H1 (cell line): ENCODE measurements at regions not wholly inside any gene's neighbourhood (a gene's known extent, or its start where the extent isn't known, plus 50 kb on each side); places are given as distances from the start of the nearest gene placed in this dataset.

Experiments
- CTCF ChIA-PET: fragments of 300-600 bp; sonication (Branson Sonifier 250); formaldehyde crosslinking; loops from one replicate; lab custom pipeline; 2021; ENCODE audit not compliant: partially characterized antibody; lab: Charles Lee
- POLR2A ChIA-PET: fragments of 300-600 bp; sonication (Branson Sonifier 250); formaldehyde crosslinking; loops from one replicate; lab custom pipeline; 2021; ENCODE audit warnings: inconsistent platforms; ENCODE audit not compliant: partially characterized antibody; lab: Charles Lee
- DNase-seq, 2 experiments: peaks; one replicate each; pipeline versions ENCODE4 v3.0.0 to v3.0.0-alpha.2; 2010 to 2022; ENCODE audit warnings: low spot score in 2 of 2, low read depth in 1 of 2, mixed read lengths in 1 of 2
- FAIRE-seq: peaks from 2 replicates; lab custom pipeline; 2011; peaks lifted over from hg19 to GRCh38; lab: Jason Lieb, UNC
- H2AFZ ChIP-seq: 2 replicates; pipeline ENCODE4 v1.8.1; 2012; ENCODE audit warnings: low read length, inconsistent platforms
- H2AK5ac ChIP-seq: 2 replicates; pipeline ENCODE4 v1.6.1; 2013; ENCODE audit warnings: low read depth, low read length
- H2BK120ac ChIP-seq: replicated peaks from 2 replicates; pipeline ENCODE3; 2013; ENCODE audit warnings: low read depth, low read length, inconsistent platforms
- H2BK12ac ChIP-seq: 2 replicates; pipeline ENCODE4 v1.6.1; 2013; ENCODE audit warnings: low read depth, low read length
- H2BK15ac ChIP-seq: 2 replicates; pipeline ENCODE4 v1.6.1; 2013; ENCODE audit warnings: low read length
- H2BK20ac ChIP-seq: 2 replicates; pipeline ENCODE4 v1.6.1; 2013; ENCODE audit warnings: low read length
- H2BK5ac ChIP-seq: 2 replicates; pipeline ENCODE4 v1.6.1; 2013; ENCODE audit warnings: low read depth, low read length
- H3K14ac ChIP-seq: 2 replicates; pipeline ENCODE4 v1.6.1; 2013; ENCODE audit warnings: inconsistent platforms; ENCODE audit not compliant: insufficient read length
- H3K18ac ChIP-seq: 2 replicates; pipeline ENCODE4 v1.6.1; 2013; ENCODE audit warnings: low read length; ENCODE audit errors: extremely low read depth
- H3K23ac ChIP-seq: 2 replicates; pipeline ENCODE4 v1.6.1; 2013; ENCODE audit warnings: inconsistent platforms; ENCODE audit not compliant: insufficient read length
- H3K23me2 ChIP-seq: 2 replicates; pipeline ENCODE4 v1.6.1; 2013; ENCODE audit warnings: low read depth, low read length
- H3K27ac ChIP-seq: 2 replicates; pipeline ENCODE4 v1.6.1; 2011; ENCODE audit warnings: low read depth, low read length, inconsistent platforms
- H3K27me3 ChIP-seq, 4 experiments: replicated peaks in 1 of 4; 1 replicate in 1 of 4; 2 replicates in 3 of 4; pipeline versions ENCODE4 v1.6.1 to v1.8.1; 2011 to 2013; ENCODE audit warnings: low read length in 3 of 4, mild to moderate bottlenecking in 3 of 4, inconsistent platforms in 2 of 4, mixed read lengths in 2 of 4, moderate library complexity in 1 of 4; ENCODE audit not compliant: control insufficient read depth in 3 of 4, insufficient read depth in 3 of 4; ENCODE audit errors: extremely low read depth in 1 of 4
- H3K36me3 ChIP-seq, 4 experiments: 2 replicates each; pipeline versions ENCODE4 v1.6.1 to v1.8.1; 2011 to 2013; ENCODE audit warnings: mild to moderate bottlenecking in 4 of 4, low read length in 3 of 4, moderate library complexity in 2 of 4, control low read depth in 1 of 4, inconsistent platforms in 1 of 4; ENCODE audit not compliant: insufficient read depth in 4 of 4, control insufficient read depth in 2 of 4
- H3K4ac ChIP-seq: replicated peaks from 2 replicates; pipeline ENCODE3; 2013; ENCODE audit warnings: low read length, low read depth, mixed read lengths, inconsistent platforms; ENCODE audit not compliant: insufficient read length
- H3K4me1 ChIP-seq, 4 experiments: replicated peaks in 1 of 4; 1 replicate in 1 of 4; 2 replicates in 3 of 4; pipeline versions ENCODE4 v1.6.1 to v1.8.1; 2011 to 2013; ENCODE audit warnings: low read length in 3 of 4, inconsistent platforms in 2 of 4, mixed read lengths in 1 of 4; ENCODE audit not compliant: insufficient read depth in 4 of 4, control insufficient read depth in 3 of 4
- H3K4me2 ChIP-seq, 2 experiments: 2 replicates each; pipeline versions ENCODE4 v1.6.1 to v1.8.1; 2011 to 2013; ENCODE audit warnings: low read depth in 2 of 2, low read length in 2 of 2, control low read depth in 1 of 2, inconsistent platforms in 1 of 2, mild to moderate bottlenecking in 1 of 2; ENCODE audit not compliant: insufficient read depth in 1 of 2
- H3K4me3 ChIP-seq, 4 experiments: fragments of 200-600, 300-600 bp in 1 of 4; sonication (generic), shearing (Covaris generic), sonication (Bioruptor Twin) in 1 of 4; 2 replicates each; pipeline versions ENCODE4 v1.5.1 to v1.8.1; 2011 to 2016; ENCODE audit warnings: low read length in 4 of 4, low read depth in 3 of 4, control low read depth in 2 of 4, inconsistent platforms in 2 of 4, mild to moderate bottlenecking in 2 of 4, mixed read lengths in 1 of 4, moderate library complexity in 1 of 4; ENCODE audit not compliant: insufficient read depth in 2 of 4; ENCODE audit errors: extremely low read depth in 1 of 4
- H3K56ac ChIP-seq: replicated peaks from 2 replicates; pipeline ENCODE3; 2013; ENCODE audit warnings: low read depth, mild to moderate bottlenecking, mixed read lengths, low read length, inconsistent platforms; ENCODE audit not compliant: insufficient read length
- H3K79me1 ChIP-seq: 2 replicates; pipeline ENCODE4 v1.6.1; 2013; ENCODE audit warnings: low read depth, low read length, control low read depth
- H3K79me2 ChIP-seq, 2 experiments: 2 replicates each; pipeline versions ENCODE4 v1.6.1 to v1.8.1; 2012 to 2013; ENCODE audit warnings: low read length in 2 of 2, mild to moderate bottlenecking in 2 of 2, inconsistent platforms in 1 of 2; ENCODE audit not compliant: insufficient read depth in 2 of 2, control insufficient read depth in 1 of 2
- H3K9ac ChIP-seq, 4 experiments: replicated peaks in 1 of 4; 1 replicate in 1 of 4; 2 replicates in 3 of 4; pipeline versions ENCODE4 v1.6.1 to v1.8.1; 2011 to 2013; ENCODE audit warnings: low read depth in 3 of 4, low read length in 3 of 4, control low read depth in 2 of 4, mild to moderate bottlenecking in 2 of 4, moderate library complexity in 2 of 4, inconsistent platforms in 1 of 4; ENCODE audit errors: extremely low read depth in 1 of 4
- H3K9me3 ChIP-seq, 2 experiments: 2 replicates each; pipeline versions ENCODE4 v1.6.1 to v1.8.1; 2012 to 2013; ENCODE audit warnings: mild to moderate bottlenecking in 2 of 2, moderate library complexity in 2 of 2, control low read depth in 1 of 2, inconsistent platforms in 1 of 2, low read depth in 1 of 2, low read length in 1 of 2, mixed read lengths in 1 of 2; ENCODE audit not compliant: insufficient read depth in 2 of 2
- H4K20me1 ChIP-seq, 2 experiments: replicated peaks in 1 of 2; 2 replicates each; pipeline versions ENCODE3 to v1.8.1; 2011 to 2013; ENCODE audit warnings: inconsistent platforms in 2 of 2, low read length in 2 of 2, mild to moderate bottlenecking in 1 of 2; ENCODE audit not compliant: insufficient read depth in 2 of 2, control insufficient read depth in 1 of 2
- H4K5ac ChIP-seq: 2 replicates; pipeline ENCODE4 v1.6.1; 2013; ENCODE audit warnings: low read length, low read depth, mixed read lengths, inconsistent platforms; ENCODE audit not compliant: insufficient read length
- H4K8ac ChIP-seq: 2 replicates; pipeline ENCODE4 v1.8.0; 2013; ENCODE audit warnings: mild to moderate bottlenecking, moderate library complexity, low read length, inconsistent platforms; ENCODE audit not compliant: insufficient read depth; ENCODE audit errors: extremely low read depth
- H4K91ac ChIP-seq: replicated peaks from 2 replicates; pipeline ENCODE3; 2013; ENCODE audit warnings: low read length, mixed read lengths, inconsistent platforms; ENCODE audit not compliant: insufficient read length
- ATF3 ChIP-seq: IDR thresholded peaks from 2 replicates; pipeline ENCODE4 v1.6.1; 2011; ENCODE audit warnings: low read depth, mild to moderate bottlenecking, low read length; ENCODE audit not compliant: insufficient read depth
- FOSL1 ChIP-seq: IDR thresholded peaks from 2 replicates; pipeline ENCODE4 v1.6.1; 2011; ENCODE audit warnings: mild to moderate bottlenecking, low read depth, low read length, moderate library complexity; ENCODE audit not compliant: insufficient read depth
- GABPA ChIP-seq: IDR thresholded peaks from 2 replicates; pipeline ENCODE4 v1.6.1; 2011; ENCODE audit warnings: mild to moderate bottlenecking, low read length, moderate library complexity, borderline replicate concordance; ENCODE audit not compliant: insufficient read depth
- HDAC2 ChIP-seq, 2 experiments: fragments of 300-600 bp in 1 of 2; sonication (generic) in 1 of 2; IDR thresholded peaks; 2 replicates each; pipeline ENCODE4 v1.6.1; 2011 to 2012; ENCODE audit warnings: low read depth in 2 of 2, low read length in 2 of 2, mild to moderate bottlenecking in 2 of 2, moderate library complexity in 2 of 2, borderline replicate concordance in 1 of 2, inconsistent platforms in 1 of 2
- JUND ChIP-seq: IDR thresholded peaks from 2 replicates; pipeline ENCODE4 v1.6.1; 2011; ENCODE audit warnings: mild to moderate bottlenecking, improper control_type of control experiment, low read length
- NANOG ChIP-seq: IDR thresholded peaks from 2 replicates; pipeline ENCODE4 v1.6.1; 2011; ENCODE audit warnings: low read length, low read depth, mild to moderate bottlenecking, inconsistent platforms; ENCODE audit not compliant: insufficient read depth, poor library complexity, severe bottlenecking
- RXRA ChIP-seq: IDR thresholded peaks from 2 replicates; pipeline ENCODE4 v1.6.1; 2011; ENCODE audit warnings: low read depth, mild to moderate bottlenecking, low read length, moderate library complexity; ENCODE audit not compliant: insufficient read depth
- WGBS, 2 experiments: shearing (Covaris generic) in 1 of 2; methylation state at CpG; one replicate each; pipeline versions ENCODE4 v1.1.6 to v1.1.7; 2013 to 2015; ENCODE audit warnings: low lambda C conversion rate in 2 of 2, mixed read lengths in 2 of 2, inconsistent platforms in 1 of 2, low coverage in 1 of 2, missing lambda C conversion rate in 1 of 2; ENCODE audit not compliant: insufficient replicate concordance in 2 of 2, insufficient coverage in 1 of 2, insufficient read length in 1 of 2; ENCODE audit errors: extremely low coverage in 1 of 2, missing lambda C conversion rate in 1 of 2; 5-methylcytosine and 5-hydroxymethylcytosine counted together

DNA sequence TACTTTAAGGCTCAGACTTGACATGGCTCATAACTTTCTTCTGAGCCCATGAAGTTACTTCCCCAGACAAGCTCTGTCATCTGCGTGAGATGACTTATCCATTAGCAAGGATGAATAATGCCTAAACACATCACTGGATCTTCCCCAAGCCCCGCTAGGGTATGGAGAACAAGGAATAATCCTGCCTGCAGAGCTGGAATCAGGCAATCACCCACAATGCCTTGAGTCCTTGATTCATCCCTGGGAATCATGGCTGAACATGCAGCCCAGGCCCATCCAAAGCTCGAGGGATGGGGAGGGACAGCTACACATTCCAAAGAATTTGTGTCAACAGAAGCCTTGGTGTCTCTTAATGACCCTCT is 131.7 kb downstream of the PSMG1 start:
- TF ChIP-seq NANOG (no peak), FOSL1 (no peak), RXRA (no peak), JUND (no peak), ATF3 (no peak), GABPA (no peak), HDAC2 (IDR thresholded peaks at IDR 0.05; ENCODE audit: borderline replicate concordance in 1 of 2, low read depth in 2 of 2, low read length in 2 of 2) (no peak)
- Histone ChIP-seq H2BK20ac (no peak overlapping the region), H3K4me2 (no peak overlapping the region), H2AK5ac (no peak overlapping the region), H3K23ac (no peak overlapping the region), H3K4ac (no peak overlapping the region), H3K56ac (no peak overlapping the region), H4K8ac (no peak overlapping the region), H3K9me3 (no peaks in the 10 kb centered on the region), H3K36me3 (no peaks in the 10 kb centered on the region), H3K27me3 (no peaks in the 10 kb centered on the region), H2BK12ac (no peak overlapping the region), H3K79me1 (no peaks in the 10 kb centered on the region), H3K18ac (no peak overlapping the region), H4K20me1 (no peaks in the 10 kb centered on the region), H4K91ac (no peak overlapping the region), H3K27ac (no peak overlapping the region), H3K14ac (no peak overlapping the region), H3K9ac (no peak overlapping the region), H2BK120ac (no peak overlapping the region), H3K4me3 (no peak overlapping the region), H2BK5ac (no peak overlapping the region), H3K23me2 (no peaks in the 10 kb centered on the region), H4K5ac (no peak overlapping the region), H2AFZ (no peak overlapping the region), H3K79me2 (no peaks in the 10 kb centered on the region), H2BK15ac (no peak overlapping the region), H3K4me1 (no peaks in the 10 kb centered on the region)
- FAIRE-seq = no peak
- 97% methylated on average over 3 of the region's 3 CpGs; no CpG with 5 or more reads in 1 of the 2 experiments for WGBS, 2 experiments
- ChIA-PET POLR2A (no interaction called here), CTCF (interaction anchor here (0.9 to 1.2 kb wide), 2 partner anchors 12 to 29 kb away, joined by 3 to 6 read pairs; no protein-coding TSS in a partner anchor)
- DNase-seq = no peak
